ENCODE measurements at regions not wholly inside any gene's neighbourhood (a gene's known extent, or its start where the extent isn't known, plus 50 kb on each side); places are given as distances from the start of the nearest gene placed in this dataset.

- peak in 1 of 2 experiments; percentile 7 for DNase-seq
Observed at GRCh38 chr14:65879248-65880009, 466.9 kb downstream of the FUT8 start.

- DNase-seq, result no peak
Observed at GRCh38 chr14:65880507-65880906, 468.0 kb downstream of the FUT8 start.

GRCh38 chr14:65881642-65882041 is 469.1 kb downstream of the FUT8 start:
- DNase-seq, result no peak

GRCh38 chr14:65888677-65889076 is 476.1 kb downstream of the FUT8 start:
- DNase-seq, result no peak

GRCh38 chr14:65892315-65892714 is 479.8 kb downstream of the FUT8 start:
- DNase-seq, result no peak

- no peak for DNase-seq
Observed at GRCh38 chr14:65900164-65900563, 487.6 kb downstream of the FUT8 start.

GRCh38 chr14:65901595-65901994 is 489.1 kb downstream of the FUT8 start:
- DNase-seq, result no peak

GRCh38 chr14:65904988-65905387 is 492.5 kb downstream of the FUT8 start:
- DNase-seq, result no peak

GRCh38 chr14:65906344-65906743 is 493.8 kb downstream of the FUT8 start:
- no peak for DNase-seq

GRCh38 chr14:65906948-65907347 is 494.4 kb downstream of the FUT8 start:
- no peak for DNase-seq

GRCh38 chr14:65910108-65910786 is 497.7 kb downstream of the FUT8 start:
- DNase-seq, result no peak

- DNase-seq, result no peak
Observed at GRCh38 chr14:65915125-65915524, 502.6 kb downstream of the FUT8 start.

GRCh38 chr14:65916055-65916454 is 503.5 kb downstream of the FUT8 start:
- DNase-seq, result no peak

- DNase-seq, result no peak
Observed at GRCh38 chr14:65920996-65921395, 508.5 kb downstream of the FUT8 start.

GRCh38 chr14:65922142-65922541 is 509.6 kb downstream of the FUT8 start:
- no peak for DNase-seq

- DNase-seq, result no peak
Observed at GRCh38 chr14:65926504-65926903, 514.0 kb downstream of the FUT8 start.

- DNase-seq, result no peak
Observed at GRCh38 chr14:65926935-65927700, 514.6 kb downstream of the FUT8 start.

GRCh38 chr14:65927931-65928356 is 515.4 kb downstream of the FUT8 start:
- DNase-seq, result peak; percentile 56 to 70

GRCh38 chr14:65928995-65929394 is 516.5 kb downstream of the FUT8 start:
- DNase-seq, result no peak

GRCh38 chr14:65933400-65934069 is 521.0 kb downstream of the FUT8 start:
- no peak for DNase-seq

- no peak for DNase-seq
Observed at GRCh38 chr14:65934070-65934435, 521.5 kb downstream of the FUT8 start.

- no peak for DNase-seq
Observed at GRCh38 chr14:65936342-65936975, 523.9 kb downstream of the FUT8 start.
